ENCODE measurements at regions not wholly inside any gene's neighbourhood (a gene's known extent, or its start where the extent isn't known, plus 50 kb on each side); places are given as distances from the start of the nearest gene placed in this dataset.

DNA sequence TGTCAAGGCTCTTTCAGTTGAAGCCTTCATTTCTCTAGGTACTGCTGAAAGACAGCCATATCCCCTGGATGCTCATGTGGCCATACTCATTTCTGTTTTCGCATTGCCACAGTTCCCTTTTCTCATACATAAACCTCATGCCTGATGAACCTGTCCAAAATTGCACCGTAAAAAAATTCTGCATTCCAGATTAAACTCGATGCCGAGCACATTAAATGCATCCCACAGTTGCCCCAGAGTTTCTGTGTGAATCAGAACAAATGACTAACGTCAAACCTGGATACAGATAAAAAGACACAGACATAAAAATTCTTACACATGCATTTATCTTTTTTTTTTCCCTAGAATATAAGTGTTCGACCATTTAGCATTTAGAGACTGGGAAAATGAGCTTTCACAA is 288.2 kb downstream of the COG6 start:
- TF ChIP-seq ZNF224 (CRISPR knock-in tag; IDR thresholded peaks at IDR 0.05): no peak
- no peak for TF ChIP-seq MCM3 (IDR thresholded peaks at IDR 0.05)
- no peak for TF ChIP-seq HNRNPL (IDR thresholded peaks at IDR 0.05; ENCODE audit: low read depth, low read length)
- no peak for TF ChIP-seq NR2C1 (IDR thresholded peaks at IDR 0.05)
- no peak for TF ChIP-seq NR2C1 (tag; IDR thresholded peaks at IDR 0.05)
- TF ChIP-seq ELK1 (CRISPR knock-in tag; IDR thresholded peaks at IDR 0.05): no peak
- no peak for TF ChIP-seq RBM15 (IDR thresholded peaks at IDR 0.05; ENCODE audit: insufficient read depth, low read length)
- TF ChIP-seq, protein P1, sequence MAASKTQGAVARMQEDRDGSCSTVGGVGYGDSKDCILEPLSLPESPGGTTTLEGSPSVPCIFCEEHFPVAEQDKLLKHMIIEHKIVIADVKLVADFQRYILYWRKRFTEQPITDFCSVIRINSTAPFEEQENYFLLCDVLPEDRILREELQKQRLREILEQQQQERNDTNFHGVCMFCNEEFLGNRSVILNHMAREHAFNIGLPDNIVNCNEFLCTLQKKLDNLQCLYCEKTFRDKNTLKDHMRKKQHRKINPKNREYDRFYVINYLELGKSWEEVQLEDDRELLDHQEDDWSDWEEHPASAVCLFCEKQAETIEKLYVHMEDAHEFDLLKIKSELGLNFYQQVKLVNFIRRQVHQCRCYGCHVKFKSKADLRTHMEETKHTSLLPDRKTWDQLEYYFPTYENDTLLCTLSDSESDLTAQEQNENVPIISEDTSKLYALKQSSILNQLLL (CRISPR knock-in tag; IDR thresholded peaks at IDR 0.05; ENCODE audit: borderline replicate concordance): no peak
- TF ChIP-seq TCF7 (IDR thresholded peaks at IDR 0.05; ENCODE audit: borderline replicate concordance): no peak
- TF ChIP-seq, protein P2, sequence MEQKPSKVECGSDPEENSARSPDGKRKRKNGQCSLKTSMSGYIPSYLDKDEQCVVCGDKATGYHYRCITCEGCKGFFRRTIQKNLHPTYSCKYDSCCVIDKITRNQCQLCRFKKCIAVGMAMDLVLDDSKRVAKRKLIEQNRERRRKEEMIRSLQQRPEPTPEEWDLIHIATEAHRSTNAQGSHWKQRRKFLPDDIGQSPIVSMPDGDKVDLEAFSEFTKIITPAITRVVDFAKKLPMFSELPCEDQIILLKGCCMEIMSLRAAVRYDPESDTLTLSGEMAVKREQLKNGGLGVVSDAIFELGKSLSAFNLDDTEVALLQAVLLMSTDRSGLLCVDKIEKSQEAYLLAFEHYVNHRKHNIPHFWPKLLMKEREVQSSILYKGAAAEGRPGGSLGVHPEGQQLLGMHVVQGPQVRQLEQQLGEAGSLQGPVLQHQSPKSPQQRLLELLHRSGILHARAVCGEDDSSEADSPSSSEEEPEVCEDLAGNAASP (IDR thresholded peaks at IDR 0.05): no peak
- no peak for TF ChIP-seq TEAD2 (tag; IDR thresholded peaks at IDR 0.05)
- TF ChIP-seq TOE1 (IDR thresholded peaks at IDR 0.05; ENCODE audit: borderline replicate concordance): no peak
- no peak for TF ChIP-seq TOE1 (CRISPR knock-in tag; IDR thresholded peaks at IDR 0.05; ENCODE audit: borderline replicate concordance, low read depth)
- TF ChIP-seq ZBTB49 (CRISPR knock-in tag; IDR thresholded peaks at IDR 0.05; ENCODE audit: borderline replicate concordance): no peak
- TF ChIP-seq, protein P3, sequence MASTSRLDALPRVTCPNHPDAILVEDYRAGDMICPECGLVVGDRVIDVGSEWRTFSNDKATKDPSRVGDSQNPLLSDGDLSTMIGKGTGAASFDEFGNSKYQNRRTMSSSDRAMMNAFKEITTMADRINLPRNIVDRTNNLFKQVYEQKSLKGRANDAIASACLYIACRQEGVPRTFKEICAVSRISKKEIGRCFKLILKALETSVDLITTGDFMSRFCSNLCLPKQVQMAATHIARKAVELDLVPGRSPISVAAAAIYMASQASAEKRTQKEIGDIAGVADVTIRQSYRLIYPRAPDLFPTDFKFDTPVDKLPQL (IDR thresholded peaks at IDR 0.05; ENCODE audit: extremely low read depth, insufficient read length): no peak
- TF ChIP-seq ATF1 (CRISPR knock-in tag; IDR thresholded peaks at IDR 0.05): no peak
- no peak for TF ChIP-seq ATF1 (tag; IDR thresholded peaks at IDR 0.05)
- Histone ChIP-seq H3K36me3 (ENCODE audit: control insufficient read depth, insufficient read depth, low read length) (no peaks in the 10 kb centered on the region), H3K27ac (ENCODE audit: extremely low read depth, low read depth, low read length) (no peak overlapping the region), H4K20me1 (replicated peaks; ENCODE audit: control insufficient read depth, insufficient read depth, low read length) (no peaks in the 10 kb centered on the region), H3K4me1 (replicated peaks in 1 of 2; ENCODE audit: control insufficient read depth in 2 of 2, insufficient read depth in 2 of 2, low read length in 2 of 2) (no peaks in the 10 kb centered on the region), H3K9ac (ENCODE audit: insufficient read depth in 1 of 2, low read depth in 2 of 2, low read length in 2 of 2) (no peak overlapping the region), H3K9me1 (ENCODE audit: control insufficient read depth, insufficient read depth, low read length) (no peaks in the 10 kb centered on the region), H3K4me3 (no peak overlapping the region), H3K9me3 (replicated peaks; ENCODE audit: control insufficient read depth, insufficient read depth, low read depth, low read length) (no peaks in the 10 kb centered on the region), H3K79me2 (ENCODE audit: control insufficient read depth, insufficient read depth, low read length) (no peaks in the 10 kb centered on the region), H3K27me3 (ENCODE audit: control insufficient read depth in 2 of 2, insufficient read depth in 2 of 2, low read length in 2 of 2) (no peaks in the 10 kb centered on the region), H3K4me2 (ENCODE audit: insufficient read depth, low read length) (no peak overlapping the region), H2AFZ (ENCODE audit: low read depth, low read length) (no peak overlapping the region)
- BruUV-seq (replicated peaks): no TSS peak
- CTCF ChIA-PET (ENCODE audit: low intra/inter-chr PET ratio): interaction anchor here (2.0 kb wide), 1 partner anchor 739 kb away, joined by 10 read pairs; no protein-coding TSS in a partner anchor
- POLR2A ChIA-PET: no interaction called here
- in situ Hi-C loops (cut with MboI): no loop called here
- FAIRE-seq (no peak), DNase-seq (ENCODE audit: extremely low read depth in 1 of 4, low spot score in 3 of 4) (no peak), ATAC-seq (no peak)
- WGBS (ENCODE audit: insufficient coverage, low coverage, missing lambda C conversion rate): 0% methylated on average over 6 of the region's 6 CpGs
- intact Hi-C loops (cut with micrococcal nuclease): loop anchor here (5.0 to 10.0 kb wide), 2 partner anchors 256 to 741 kb away; no protein-coding TSS in a partner anchor
